HG03060 (cell line): ENCODE measurements at regions not wholly inside any gene's neighbourhood (a gene's known extent, or its start where the extent isn't known, plus 50 kb on each side); places are given as distances from the start of the nearest gene placed in this dataset.

ENCODE experiments used
- ATAC-seq: cut with Tn5 transposase; IDR thresholded peaks from one replicate; pipeline ENCODE4 v1.9.1; 2021; ENCODE audit warnings: low read depth, moderate number of reproducible peaks; ENCODE audit not compliant: unreplicated experiment

DNA sequence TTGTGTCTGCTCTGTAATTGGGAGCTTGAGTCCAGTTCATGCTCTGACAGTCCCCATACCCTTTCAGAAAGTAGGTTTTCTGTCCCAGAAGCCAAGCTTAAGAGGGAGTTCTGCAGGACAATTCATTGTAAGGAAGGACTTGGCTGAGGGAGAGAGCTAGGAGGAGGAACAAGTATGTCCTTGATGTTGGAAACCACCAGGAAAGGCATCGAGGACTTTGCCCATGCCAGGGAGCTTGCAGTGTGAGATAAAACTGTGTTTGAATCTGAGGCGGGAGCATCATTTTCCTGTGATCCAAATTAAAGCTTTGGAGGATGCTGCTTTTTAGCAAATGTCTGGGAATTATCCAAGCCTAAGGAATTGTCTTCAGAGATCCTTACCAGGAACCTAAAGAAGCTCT is 175.3 kb downstream of the EMP1 start:
- ATAC-seq = no peak

DNA sequence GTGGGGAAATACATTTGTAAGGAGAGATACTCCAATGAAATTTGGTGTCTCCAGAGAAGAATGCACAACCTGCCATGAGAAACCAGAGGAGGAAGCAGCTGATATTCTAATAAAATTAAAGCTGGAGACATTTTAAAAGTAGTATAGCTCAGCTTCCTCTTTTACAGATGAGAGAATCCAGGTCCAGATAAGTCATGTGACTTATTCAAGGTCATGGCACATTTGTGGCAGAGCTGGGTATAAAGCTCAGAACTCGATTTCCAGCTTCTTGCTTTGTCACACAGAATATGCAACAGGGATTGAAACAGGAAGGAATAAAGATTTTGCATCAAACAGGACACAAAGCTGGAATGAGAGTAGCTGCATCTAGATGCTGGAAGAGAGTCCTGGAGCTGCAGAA is 174.8 kb downstream of the EMP1 start:
- no peak for ATAC-seq

DNA sequence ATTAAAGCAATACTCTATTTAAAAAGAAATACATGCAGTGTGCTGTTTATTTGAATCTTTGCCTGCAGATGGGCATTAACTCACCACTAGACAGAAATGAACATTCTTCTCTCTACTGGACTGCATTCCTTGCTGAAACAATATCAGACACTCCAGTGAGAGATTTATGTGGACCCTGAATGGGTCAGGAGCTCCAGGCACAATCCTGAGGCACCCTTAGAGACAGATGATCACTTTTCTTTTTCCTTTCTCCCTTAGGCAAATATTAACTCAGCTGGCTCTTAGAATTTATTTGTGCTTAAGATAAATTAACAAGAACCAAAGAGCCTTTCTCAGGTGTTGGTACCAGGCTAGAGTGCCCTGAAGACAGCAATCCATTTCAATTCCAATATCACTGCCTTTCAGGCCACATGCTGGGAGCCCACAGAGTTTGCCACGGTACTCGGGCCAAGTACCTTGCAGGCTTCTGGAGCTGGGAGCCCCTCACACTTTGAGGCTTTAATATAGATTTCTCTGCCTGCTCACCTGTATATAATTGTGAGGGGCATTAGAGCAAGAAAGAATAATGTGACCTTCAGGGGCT is 173.0 kb downstream of the EMP1 start:
- ATAC-seq = no peak

DNA sequence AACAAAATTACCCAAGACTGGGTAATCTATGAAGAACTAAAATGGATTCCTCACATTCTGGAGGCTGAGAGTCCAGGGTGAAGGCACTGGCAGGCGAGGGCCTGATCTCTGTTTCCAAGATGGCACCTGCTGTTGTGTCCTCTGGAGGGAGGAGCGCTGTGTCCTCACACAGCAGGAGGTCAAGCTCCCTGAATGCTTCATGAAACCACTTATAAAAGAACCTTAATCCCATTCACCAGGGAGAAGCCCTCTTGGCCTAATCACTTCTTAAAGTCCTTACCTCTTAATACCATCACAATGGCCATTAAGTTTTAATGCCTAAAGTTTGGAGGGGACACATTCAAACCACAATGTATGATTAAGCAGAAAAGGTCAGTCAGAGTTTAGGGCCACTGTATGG is 172.4 kb downstream of the EMP1 start:
- no peak for ATAC-seq

DNA sequence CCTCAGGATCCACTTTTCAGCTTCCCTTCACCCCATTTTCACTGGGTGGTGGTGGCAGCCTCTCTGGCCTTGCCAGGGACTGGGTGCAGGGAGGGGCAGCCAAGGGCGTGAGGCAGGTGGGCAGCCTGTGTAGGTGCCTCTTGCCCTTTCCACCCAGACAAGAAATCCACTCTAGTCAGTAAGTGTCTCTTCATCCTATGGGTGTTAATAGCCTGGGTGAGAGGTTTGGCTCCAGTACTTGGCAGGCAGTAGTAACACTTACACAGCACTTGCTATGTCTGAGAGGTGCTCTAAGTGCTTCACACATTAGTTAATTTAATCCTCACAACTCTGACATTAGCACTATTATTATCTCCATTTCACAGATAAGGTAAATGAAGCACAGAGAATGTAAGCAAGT is 171.9 kb downstream of the EMP1 start:
- no peak for ATAC-seq

DNA sequence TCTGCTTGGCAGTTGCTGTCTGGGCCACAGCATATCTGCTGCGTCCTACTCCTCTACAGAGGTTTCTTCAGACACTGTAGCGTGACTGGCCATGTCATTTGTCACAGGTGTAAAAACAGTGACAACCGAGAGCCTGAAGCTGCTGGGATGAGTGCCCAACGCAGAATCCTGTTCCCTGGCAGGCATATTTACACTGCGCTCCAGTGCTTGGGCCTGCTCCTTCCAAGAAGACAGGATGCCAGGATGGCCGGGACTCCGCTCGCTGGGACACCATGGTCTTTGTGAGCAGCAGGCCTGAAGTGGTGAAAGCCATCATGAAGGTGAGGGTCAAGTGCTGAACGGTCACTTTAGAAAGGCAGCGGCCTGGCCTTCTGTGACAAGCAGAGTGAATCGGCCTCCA is 171.4 kb downstream of the EMP1 start:
- no peak for ATAC-seq

DNA sequence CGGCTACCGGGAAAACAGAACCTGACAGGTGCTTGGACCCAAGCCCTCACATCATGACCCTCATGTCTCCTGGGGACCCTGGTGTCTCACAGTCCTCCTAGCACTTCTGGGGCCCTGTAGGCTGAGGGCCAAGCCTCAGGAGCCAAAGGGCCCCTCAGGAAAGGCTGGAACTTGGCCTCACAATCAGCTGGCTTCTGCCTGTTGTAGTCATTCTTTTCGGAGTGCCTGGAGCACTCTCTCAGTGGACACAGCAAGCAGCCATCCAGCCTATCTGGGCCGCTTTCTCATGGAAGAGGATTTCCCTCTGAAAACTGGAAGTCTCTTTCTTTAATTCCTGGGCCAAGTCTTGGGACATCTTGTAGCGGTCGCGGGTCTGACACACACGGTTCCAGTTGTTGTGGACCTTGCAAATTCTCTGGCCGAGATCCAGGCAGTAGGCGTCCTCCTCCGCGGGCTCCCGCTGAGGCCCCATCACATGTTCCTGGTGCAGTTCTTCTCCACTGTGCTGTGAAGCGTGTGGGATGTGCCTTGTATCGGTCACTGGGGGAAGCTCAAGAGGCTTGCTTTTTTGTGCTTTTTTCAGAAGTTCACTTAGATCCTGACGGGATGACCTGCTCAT is 169.3 kb downstream of the EMP1 start:
- ATAC-seq = no peak

DNA sequence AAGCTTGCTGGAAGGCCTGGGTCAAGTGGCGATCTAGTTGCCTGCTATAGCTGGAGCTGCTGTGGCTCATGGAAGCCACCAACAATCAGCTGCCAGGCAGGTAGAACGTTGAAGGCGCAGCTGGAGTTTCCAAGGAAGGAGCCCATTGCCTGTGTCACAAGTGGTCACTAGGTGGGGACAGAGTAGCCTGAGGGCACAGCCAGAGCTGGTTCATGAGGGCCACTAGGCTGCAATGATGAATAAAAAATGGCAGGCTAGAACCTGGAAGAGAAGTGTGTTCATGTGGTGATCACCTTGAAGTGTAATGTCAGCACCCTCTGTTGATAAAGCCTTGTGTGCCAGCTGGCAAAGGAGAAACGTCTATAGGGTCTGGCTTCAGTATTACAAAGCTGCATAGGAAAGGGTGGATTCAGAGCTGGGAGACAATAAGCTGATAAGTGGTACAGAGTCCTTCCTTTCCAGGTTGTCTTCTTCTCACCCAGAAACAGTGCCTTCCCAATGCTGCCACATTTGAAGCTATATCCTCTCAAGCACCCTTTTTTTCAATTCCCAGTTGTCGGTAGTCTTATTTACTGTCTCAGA is 165.8 kb downstream of the EMP1 start:
- no peak for ATAC-seq

DNA sequence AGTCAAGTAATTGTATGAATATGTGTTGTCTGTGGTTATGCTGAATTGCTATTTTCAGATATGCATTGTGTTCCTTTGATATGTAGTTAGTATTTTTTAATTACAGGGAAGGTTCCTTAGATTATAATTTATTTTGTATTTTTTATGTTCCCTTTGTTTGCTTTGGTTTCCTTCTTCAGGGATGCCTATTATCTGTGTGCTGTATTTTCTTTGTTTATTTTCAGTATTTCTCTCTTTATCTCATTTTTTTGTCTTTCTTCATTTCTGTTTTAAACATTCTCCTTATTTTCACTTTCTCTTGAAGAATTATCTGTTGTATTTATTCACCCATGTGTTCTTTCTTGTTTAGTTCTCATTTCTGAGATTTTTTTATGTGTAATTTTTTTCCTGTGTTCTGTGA is 163.1 kb downstream of the EMP1 start:
- no peak for ATAC-seq

DNA sequence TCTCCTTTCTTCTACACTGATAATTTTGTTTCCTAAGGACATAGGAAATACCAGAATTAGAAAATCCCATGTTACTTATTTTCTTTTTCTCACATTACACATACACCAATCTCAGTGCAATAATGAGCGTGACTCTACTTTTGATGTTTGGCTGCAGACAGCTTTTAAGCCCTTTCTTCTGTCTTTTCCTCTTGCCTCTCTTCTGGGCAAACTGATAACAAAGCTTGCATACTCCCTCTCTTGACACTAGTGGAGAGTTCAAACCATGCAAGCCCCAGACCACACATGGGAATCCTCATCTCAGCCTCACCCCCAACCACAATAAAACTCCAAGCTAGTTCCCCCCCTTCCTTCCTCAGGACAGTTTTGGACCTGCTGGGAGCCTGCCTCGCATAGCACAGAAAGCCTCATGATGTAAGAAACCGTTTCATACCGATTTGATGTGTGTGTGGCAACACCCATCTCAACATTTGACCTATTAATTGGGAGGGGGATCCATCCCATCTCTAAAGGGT is 161.9 kb downstream of the EMP1 start:
- ATAC-seq = no peak

DNA sequence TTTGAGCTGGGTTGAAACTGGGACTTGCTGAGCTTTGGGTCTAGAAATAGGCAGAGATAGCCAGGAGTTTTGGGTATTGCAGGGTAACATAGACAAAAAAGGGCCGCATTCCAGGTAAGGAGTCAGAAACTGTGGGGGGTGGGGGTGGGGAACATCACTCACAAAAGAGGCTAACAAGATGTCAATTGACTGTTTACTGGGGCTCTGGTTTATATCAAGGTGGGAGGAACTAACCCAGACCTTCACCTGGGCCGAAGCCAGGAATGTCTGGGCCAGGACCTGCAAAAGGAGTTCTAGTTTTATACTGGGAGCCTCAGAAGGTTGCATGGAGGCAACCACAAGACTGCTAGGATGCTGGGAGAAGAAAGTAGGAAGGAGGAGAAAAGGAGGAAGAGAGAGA is 154.4 kb downstream of the EMP1 start:
- no peak for ATAC-seq

DNA sequence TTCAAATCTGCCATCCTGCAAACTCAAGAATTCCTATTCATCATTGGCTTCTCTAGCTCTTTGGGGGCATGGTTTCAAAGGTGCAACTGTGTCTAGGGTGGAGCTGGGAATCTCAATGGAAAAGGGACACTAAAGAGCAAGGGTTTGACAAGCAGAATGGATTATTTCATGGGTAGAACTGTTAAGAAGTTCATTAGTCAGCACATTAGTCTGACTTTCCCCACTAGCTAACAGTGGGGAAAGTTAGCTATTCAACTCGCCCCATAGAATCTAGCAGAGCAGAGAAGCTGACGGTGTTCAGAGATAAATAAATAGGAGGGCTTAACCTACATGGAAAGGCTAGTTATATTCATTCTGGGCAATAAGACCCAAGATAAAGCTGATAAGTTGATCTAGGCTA is 153.9 kb downstream of the EMP1 start:
- no peak for ATAC-seq

DNA sequence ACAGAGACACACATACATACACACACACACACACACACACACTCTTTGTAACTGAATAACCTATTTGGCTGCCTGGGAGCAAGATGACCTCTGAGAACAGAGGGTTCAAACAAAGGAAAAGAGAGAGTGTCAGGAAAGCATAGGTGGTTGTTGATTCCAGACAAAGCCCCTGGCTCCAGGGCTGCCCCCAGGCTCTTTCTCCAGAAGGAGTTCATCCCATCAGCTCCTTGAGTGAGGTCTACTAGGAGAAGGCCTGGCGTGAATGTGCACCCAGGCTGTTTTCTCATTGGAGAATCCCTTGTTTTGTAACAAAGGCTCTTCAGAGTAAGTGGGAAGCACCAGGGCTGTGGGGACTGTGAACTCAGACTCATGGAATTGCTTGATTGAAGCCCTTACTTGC is 151.9 kb downstream of the EMP1 start:
- ATAC-seq = no peak

DNA sequence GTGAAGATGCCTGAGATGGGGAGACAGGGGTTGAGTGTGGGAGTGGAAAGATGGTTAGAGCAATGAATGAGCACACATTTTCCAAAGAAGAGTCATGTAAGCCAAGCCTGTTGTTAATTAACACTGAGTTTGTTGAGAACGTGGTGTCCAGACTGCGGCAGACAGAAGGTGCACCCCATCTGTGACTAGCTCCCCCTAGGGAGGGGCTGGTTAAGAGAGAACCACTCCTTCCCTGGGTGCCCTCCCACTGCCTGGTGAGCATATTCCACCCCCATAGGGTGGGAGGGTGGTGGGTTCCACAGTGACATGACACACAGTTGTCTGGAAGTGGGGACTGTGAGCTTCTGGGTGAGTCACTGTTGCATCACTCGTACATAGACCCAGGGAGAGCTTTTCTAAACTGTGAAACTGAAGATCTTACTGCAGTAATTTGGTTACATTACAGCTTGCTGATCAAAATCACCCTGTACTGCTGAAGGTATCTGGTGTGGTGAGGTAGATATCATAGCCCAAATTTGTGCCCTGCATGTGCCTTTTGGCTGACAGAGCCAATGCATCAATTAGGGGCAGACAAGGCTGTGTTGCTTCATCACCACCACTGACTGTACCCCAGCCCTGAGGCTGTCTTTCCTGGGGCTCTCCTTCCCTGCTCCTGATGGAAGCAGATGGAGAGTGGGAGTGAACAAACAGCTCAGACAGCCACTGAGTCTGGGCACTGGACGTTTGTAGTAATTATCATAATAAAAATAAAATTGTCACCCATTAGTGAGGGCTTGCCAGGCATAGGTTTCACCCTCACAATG is 150.9 kb downstream of the EMP1 start:
- no peak for ATAC-seq

DNA sequence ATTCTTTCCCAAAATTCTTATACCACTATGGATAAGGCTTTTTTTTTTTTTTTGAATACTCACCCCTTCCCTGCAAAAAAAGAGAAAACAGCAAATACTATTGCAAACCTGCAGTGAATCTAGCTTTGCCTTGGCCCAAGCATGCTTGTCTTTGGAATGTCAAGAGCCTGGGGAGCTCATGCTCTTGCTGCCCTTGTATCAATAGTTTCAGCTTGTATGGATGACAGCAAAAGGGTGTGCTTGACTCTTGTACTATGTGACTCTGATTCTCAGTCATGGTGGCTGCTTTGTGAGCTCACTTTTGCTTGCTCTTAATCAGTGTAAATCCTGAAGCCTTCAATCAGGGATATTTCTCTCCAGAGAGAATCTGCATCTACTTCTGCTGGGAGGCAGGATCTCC is 149.2 kb downstream of the EMP1 start:
- no peak for ATAC-seq

DNA sequence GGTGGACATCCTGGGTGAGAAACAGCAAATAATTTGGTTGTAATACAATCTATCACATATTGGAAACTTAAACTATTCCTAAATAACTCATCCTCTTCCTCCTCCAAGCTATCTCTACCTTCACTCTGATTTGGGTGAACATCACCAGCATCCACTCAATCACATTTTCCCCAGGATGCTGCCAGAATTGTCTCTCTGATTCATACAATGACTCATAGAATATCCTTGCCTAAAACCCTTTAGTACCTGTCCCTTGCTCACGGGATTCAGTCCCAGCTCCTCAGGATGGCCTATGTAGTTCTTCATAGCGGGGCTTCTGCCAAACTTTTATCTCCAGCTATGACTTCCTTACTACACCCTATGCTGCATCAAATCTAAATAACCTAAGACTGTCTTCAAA is 146.8 kb downstream of the EMP1 start:
- ATAC-seq = no peak

DNA sequence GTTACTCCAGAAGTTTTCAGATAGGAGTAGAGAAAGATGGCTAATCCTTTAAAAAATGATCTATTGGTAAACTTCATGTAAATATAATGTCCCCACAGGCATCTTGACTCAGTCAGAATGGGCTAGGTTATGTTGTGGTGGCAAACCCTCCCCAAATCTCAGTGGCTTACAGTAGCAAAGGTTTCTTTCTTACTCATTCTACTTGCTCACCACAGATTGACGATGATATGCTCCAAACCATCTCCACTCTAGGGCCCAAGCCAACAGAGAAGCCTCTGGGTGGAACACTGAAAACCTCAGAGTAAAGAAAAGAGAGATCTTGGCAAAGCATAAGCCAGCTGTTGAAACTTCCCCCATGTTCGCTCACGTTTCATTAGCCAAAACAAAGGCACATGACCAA is 146.4 kb downstream of the EMP1 start:
- ATAC-seq = no peak

DNA sequence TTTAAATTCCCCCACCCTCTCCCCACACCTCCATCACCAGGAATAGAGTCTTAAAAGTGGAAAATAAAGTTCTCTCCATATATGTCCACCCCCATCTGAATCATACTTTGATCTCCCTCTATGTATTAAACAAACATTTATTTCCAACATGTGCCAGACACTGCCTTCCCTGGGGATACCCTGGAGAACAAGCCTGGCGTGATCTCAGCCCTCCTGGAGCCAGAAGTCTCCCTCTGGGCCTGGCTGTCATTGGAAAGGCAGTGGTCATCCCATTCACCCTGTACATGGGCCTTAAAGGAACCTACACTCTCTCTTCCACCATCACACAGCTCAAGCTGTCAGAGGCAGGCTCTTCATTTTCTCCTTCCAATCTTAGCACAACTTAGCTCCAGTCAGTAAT is 143.6 kb downstream of the EMP1 start:
- ATAC-seq = no peak

DNA sequence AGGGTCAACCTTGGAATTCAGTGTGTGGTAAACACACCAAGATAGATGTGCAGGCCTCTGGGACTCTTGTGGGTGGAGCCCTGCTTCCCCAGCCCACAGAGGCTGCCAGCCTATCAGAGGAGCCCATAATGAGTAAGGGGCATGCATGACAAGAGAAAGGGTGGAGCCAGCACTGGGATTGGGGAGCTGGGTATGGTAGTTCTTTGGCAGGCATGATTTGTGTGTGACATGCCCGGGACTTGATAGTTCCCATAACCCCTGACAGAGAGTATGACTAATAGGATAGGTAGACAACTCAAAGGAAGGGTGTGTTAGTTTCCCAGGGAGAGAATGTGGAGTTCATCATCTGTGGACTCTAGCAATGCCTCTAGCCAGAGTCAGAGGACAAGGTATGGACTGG is 143.0 kb downstream of the EMP1 start:
- ATAC-seq = no peak

DNA sequence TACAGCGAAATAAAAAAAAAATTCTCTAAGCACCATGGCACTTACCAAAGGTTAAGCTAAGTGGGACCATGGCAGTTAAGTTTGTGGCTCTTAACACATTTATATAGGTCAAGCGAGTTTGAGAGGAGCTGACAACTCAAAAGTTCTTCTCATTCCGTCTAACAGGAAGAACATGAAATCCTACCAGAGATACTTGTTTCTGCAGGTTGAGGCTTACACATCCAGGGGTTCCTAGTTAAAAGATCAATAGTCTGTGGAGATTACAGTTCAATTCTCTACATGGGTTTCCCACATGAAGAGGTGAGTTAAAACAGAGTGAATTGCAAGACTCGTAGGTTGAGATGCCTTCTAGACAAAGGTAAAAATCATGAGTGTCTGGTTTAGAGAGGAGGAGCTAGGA is 142.6 kb downstream of the EMP1 start:
- no peak for ATAC-seq

DNA sequence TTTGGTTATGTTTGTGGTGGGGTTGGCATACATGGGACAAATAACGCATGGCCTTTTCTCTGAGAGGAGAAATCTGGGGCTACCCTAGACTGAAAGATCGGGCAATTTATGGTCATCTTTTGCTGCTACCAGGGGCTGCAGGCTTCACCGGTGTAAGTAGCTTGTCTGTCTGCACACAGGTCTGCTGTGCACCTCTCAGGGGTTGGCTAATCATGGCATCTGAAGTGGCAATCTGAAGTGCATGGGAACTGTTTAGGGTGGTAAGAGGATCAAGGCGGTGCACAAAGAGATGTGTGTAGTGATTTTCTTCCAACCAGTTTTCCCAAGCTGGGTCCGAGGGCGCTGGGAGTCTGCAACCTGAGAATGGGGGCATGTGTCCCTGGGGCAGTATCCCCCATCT is 141.3 kb downstream of the EMP1 start:
- no peak for ATAC-seq

DNA sequence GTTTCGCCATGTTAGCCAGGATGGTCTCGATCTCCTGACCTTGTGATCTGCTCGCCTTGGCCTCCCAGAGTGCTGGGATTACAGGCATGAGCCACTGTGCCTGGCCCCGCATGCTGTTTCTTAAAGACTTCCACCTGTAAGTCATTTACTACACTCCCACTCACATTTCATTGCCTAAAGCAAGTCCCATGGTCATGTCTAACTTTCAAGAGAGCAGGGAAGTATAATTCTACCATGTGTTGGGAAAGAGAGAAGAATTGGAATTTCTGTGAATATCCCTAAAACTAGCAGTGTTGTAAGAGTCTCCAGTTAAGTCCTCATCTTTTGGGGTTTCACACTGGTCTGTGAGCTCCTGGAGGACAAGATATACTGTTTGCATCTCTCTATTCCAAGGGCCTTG is 139.7 kb downstream of the EMP1 start:
- ATAC-seq = no peak
